ENCODE measurements at regions not wholly inside any gene's neighbourhood (a gene's known extent, or its start where the extent isn't known, plus 50 kb on each side); places are given as distances from the start of the nearest gene placed in this dataset.

DNA sequence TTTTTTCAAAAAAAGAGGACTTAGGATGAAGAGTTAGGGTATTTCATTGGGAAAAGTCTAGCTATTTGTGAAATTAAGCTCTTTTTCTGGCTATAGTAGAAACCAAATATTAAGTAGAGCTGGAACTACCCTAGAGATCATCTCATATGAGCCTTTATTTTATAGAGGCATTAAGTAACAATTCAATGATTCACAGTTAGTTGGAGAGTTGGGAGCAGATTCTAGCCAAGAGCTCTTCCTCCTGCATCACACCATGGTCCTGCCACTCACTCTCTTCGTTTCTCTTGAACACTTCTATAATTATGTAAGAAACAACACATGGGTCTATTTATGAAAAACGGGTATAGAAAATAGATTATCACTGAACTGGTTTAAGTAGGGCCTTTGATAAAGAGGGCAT lies 76.1 kb upstream of the ANK3 start:
- Histone ChIP-seq H3K4me3 (no peak overlapping the region), H3K9me3 (no peaks in the 10 kb centered on the region), H3K27me3 (no peaks in the 10 kb centered on the region), H3K36me3 (no peaks in the 10 kb centered on the region), H3K27ac (replicated peaks in 1 of 4) (no peak overlapping the region), H3K4me1 (no peaks in the 10 kb centered on the region)
- DNase-seq (ENCODE audit: extremely low spot score), result no peak
- no peak for TF ChIP-seq EP300 (IDR thresholded peaks at IDR 0.05)
- no peak for TF ChIP-seq POLR2AphosphoS5 (IDR thresholded peaks at IDR 0.05)
- TF ChIP-seq POLR2A (IDR thresholded peaks at IDR 0.05; ENCODE audit: low read depth), result no peak
- no peak for TF ChIP-seq CTCF (IDR thresholded peaks at IDR 0.05)
- WGBS, result 78% methylated on average over 2 of the region's 2 CpGs
- intact Hi-C loops (cut with DNase I), result no loop called here

GRCh38 chr10:60464659-60465058 lies 75.0 kb upstream of the ANK3 start:
- no peaks in the 10 kb centered on the region for H3K36me3 ChIP-seq
- no peak overlapping the region for H3K27ac ChIP-seq (replicated peaks in 1 of 4)
- TF ChIP-seq CTCF (IDR thresholded peaks at IDR 0.05), result no peak
- H3K9me3 ChIP-seq, result no peaks in the 10 kb centered on the region
- WGBS, result 96% methylated on average over 3 of the region's 3 CpGs
- intact Hi-C loops (cut with DNase I), result no loop called here
- DNase-seq (ENCODE audit: extremely low spot score), result no peak
- H3K27me3 ChIP-seq, result no peaks in the 10 kb centered on the region
- no peaks in the 10 kb centered on the region for H3K4me1 ChIP-seq
- H3K4me3 ChIP-seq, result no peak overlapping the region

DNA sequence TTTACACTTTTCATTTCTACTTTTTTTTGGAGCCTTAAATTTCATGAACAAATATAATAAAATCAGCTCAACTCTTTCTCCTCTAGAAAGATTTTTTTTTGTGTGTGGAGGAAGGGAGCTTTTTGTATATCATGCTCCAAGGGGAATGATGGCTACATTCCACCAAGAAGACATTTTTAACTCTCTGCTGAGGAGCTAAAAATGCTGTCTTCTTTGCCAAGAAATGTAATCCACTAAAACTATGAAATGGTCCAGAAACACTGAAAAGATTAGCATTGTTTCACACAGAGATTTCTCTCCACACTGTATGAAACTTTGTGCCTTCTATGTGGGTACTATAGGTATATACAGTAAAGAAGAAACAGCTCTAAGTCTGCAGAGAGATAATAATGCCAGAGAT lies 74.1 kb upstream of the ANK3 start:
- Histone ChIP-seq H3K4me1 (no peaks in the 10 kb centered on the region), H3K9me3 (no peaks in the 10 kb centered on the region), H3K36me3 (no peaks in the 10 kb centered on the region), H3K27me3 (no peaks in the 10 kb centered on the region), H3K4me3 (no peak overlapping the region), H3K27ac (replicated peaks in 1 of 4) (no peak overlapping the region)
- no peak for TF ChIP-seq EP300 (IDR thresholded peaks at IDR 0.05)
- no peak for TF ChIP-seq POLR2A (IDR thresholded peaks at IDR 0.05; ENCODE audit: low read depth)
- TF ChIP-seq POLR2AphosphoS5 (IDR thresholded peaks at IDR 0.05), result no peak
- TF ChIP-seq CTCF (IDR thresholded peaks at IDR 0.05), result no peak
- DNase-seq (ENCODE audit: extremely low spot score), result no peak
- intact Hi-C loops (cut with DNase I), result no loop called here

- Histone ChIP-seq H3K36me3 (no peaks in the 10 kb centered on the region), H3K27ac (replicated peaks in 1 of 4) (no peak overlapping the region), H3K4me1 (no peaks in the 10 kb centered on the region), H3K4me3 (no peak overlapping the region), H3K9me3 (no peaks in the 10 kb centered on the region), H3K27me3 (no peaks in the 10 kb centered on the region)
- intact Hi-C loops (cut with DNase I), result no loop called here
- 86% methylated on average over 7 of the region's 7 CpGs for WGBS
- no peak for DNase-seq (ENCODE audit: extremely low spot score)
- TF ChIP-seq CTCF (IDR thresholded peaks at IDR 0.05), result no peak
- TF ChIP-seq POLR2A (IDR thresholded peaks at IDR 0.05; ENCODE audit: low read depth), result no peak
- TF ChIP-seq POLR2AphosphoS5 (IDR thresholded peaks at IDR 0.05), result no peak
- TF ChIP-seq EP300 (IDR thresholded peaks at IDR 0.05), result no peak
These were observed 72.0 kb upstream of the ANK3 start for GRCh38 chr10:60461688-60462087.

- DNase-seq (ENCODE audit: extremely low spot score), result no peak
- no peak for TF ChIP-seq POLR2AphosphoS5 (IDR thresholded peaks at IDR 0.05)
- no peak for TF ChIP-seq CTCF (IDR thresholded peaks at IDR 0.05)
- no peak for TF ChIP-seq POLR2A (IDR thresholded peaks at IDR 0.05; ENCODE audit: low read depth)
- TF ChIP-seq EP300 (IDR thresholded peaks at IDR 0.05), result no peak
- no peak overlapping the region for H3K27ac ChIP-seq (replicated peaks in 1 of 4)
- WGBS, result 67% methylated on average over 4 of the region's 4 CpGs
- intact Hi-C loops (cut with DNase I), result no loop called here
- no peak overlapping the region for H3K4me3 ChIP-seq
- no peaks in the 10 kb centered on the region for H3K9me3 ChIP-seq
- no peaks in the 10 kb centered on the region for H3K4me1 ChIP-seq
- H3K27me3 ChIP-seq, result no peaks in the 10 kb centered on the region
- H3K36me3 ChIP-seq, result no peaks in the 10 kb centered on the region
These were observed 70.2 kb upstream of the ANK3 start for GRCh38 chr10:60459701-60460457.

All from esophagus muscularis mucosa (tissue), 4 donors.